ENCODE measurements at regions not wholly inside any gene's neighbourhood (a gene's known extent, or its start where the extent isn't known, plus 50 kb on each side); places are given as distances from the start of the nearest gene placed in this dataset.

GRCh38 chr10:118216571-118217170 is 125.5 kb downstream of the FAM204A start:
- Histone ChIP-seq H3K27ac (ENCODE audit: low read depth, low read length) (no peak overlapping the region), H3K4me3 (ENCODE audit: low read depth, low read length) (no peak overlapping the region), H3K27me3 (ENCODE audit: control insufficient read depth, insufficient read depth, low read length) (no peaks in the 10 kb centered on the region), H3K9me3 (ENCODE audit: control insufficient read depth, insufficient read depth, low read length) (no peaks in the 10 kb centered on the region)
- CTCF ChIA-PET = interaction anchor here (0.6 to 1.5 kb wide), 2 partner anchors 23 to 242 kb away, joined by 3 to 4 read pairs; no protein-coding TSS in a partner anchor
- POLR2A ChIA-PET = no interaction called here
- TF ChIP-seq, protein P1, sequence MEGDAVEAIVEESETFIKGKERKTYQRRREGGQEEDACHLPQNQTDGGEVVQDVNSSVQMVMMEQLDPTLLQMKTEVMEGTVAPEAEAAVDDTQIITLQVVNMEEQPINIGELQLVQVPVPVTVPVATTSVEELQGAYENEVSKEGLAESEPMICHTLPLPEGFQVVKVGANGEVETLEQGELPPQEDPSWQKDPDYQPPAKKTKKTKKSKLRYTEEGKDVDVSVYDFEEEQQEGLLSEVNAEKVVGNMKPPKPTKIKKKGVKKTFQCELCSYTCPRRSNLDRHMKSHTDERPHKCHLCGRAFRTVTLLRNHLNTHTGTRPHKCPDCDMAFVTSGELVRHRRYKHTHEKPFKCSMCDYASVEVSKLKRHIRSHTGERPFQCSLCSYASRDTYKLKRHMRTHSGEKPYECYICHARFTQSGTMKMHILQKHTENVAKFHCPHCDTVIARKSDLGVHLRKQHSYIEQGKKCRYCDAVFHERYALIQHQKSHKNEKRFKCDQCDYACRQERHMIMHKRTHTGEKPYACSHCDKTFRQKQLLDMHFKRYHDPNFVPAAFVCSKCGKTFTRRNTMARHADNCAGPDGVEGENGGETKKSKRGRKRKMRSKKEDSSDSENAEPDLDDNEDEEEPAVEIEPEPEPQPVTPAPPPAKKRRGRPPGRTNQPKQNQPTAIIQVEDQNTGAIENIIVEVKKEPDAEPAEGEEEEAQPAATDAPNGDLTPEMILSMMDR (IDR thresholded peaks at IDR 0.05; ENCODE audit: low read depth, low read length) = no peak
- DNase-seq (ENCODE audit: low read depth, low spot score) = no peak

DNA sequence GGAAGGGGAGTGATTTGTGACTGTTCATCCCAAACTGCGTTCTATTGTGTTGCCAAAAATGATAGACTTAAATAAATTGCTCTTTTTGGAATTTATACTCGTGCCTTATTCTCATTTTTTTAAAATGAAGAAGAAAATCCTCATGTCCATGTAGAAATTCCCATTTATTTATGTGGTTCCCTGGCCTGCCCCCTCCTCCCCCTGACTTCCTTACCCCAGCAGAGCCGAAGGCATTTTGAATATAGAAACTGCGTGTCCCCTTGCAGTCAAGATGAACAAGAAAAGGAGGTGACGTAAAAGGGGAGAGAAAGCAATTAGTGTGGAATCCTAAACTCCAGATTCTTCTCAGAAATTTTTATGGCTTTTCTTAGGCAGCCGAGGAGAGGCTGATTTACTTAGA is 126.1 kb downstream of the FAM204A start:
- H3K27ac ChIP-seq (ENCODE audit: low read depth, low read length) = no peak overlapping the region
- TF ChIP-seq, protein P1 (IDR thresholded peaks at IDR 0.05; ENCODE audit: low read depth, low read length) = no peak
- ChIA-PET POLR2A (no interaction called here), CTCF (no interaction called here)
- DNase-seq (ENCODE audit: low read depth, low spot score) = no peak
- H3K27me3 ChIP-seq (ENCODE audit: control insufficient read depth, insufficient read depth, low read length) = no peaks in the 10 kb centered on the region
- H3K4me3 ChIP-seq (ENCODE audit: low read depth, low read length) = no peak overlapping the region
- no peaks in the 10 kb centered on the region for H3K9me3 ChIP-seq (ENCODE audit: control insufficient read depth, insufficient read depth, low read length)

GRCh38 chr10:118214776-118215175 is 127.3 kb downstream of the FAM204A start:
- TF ChIP-seq, protein P1 (IDR thresholded peaks at IDR 0.05; ENCODE audit: low read depth, low read length) = no peak
- CTCF ChIA-PET = interaction anchor here (1.9 kb wide), 1 partner anchor 26 kb away, joined by 9 read pairs; no protein-coding TSS in a partner anchor
- POLR2A ChIA-PET = no interaction called here
- Histone ChIP-seq H3K27ac (ENCODE audit: low read depth, low read length) (no peak overlapping the region), H3K27me3 (ENCODE audit: control insufficient read depth, insufficient read depth, low read length) (no peaks in the 10 kb centered on the region), H3K9me3 (ENCODE audit: control insufficient read depth, insufficient read depth, low read length) (no peaks in the 10 kb centered on the region), H3K4me3 (ENCODE audit: low read depth, low read length) (no peak overlapping the region)
- DNase-seq (ENCODE audit: low read depth, low spot score) = no peak

- DNase-seq (ENCODE audit: low read depth, low spot score) = no peak
- TF ChIP-seq, protein P1 (IDR thresholded peaks at IDR 0.05; ENCODE audit: low read depth, low read length) = no peak
- CTCF ChIA-PET = interaction anchor here (1.9 kb wide), 1 partner anchor 27 kb away, joined by 9 read pairs; no protein-coding TSS in a partner anchor
- no peaks in the 10 kb centered on the region for H3K27me3 ChIP-seq (ENCODE audit: control insufficient read depth, insufficient read depth, low read length)
- no peak overlapping the region for H3K4me3 ChIP-seq (ENCODE audit: low read depth, low read length)
- POLR2A ChIA-PET = no interaction called here
- H3K9me3 ChIP-seq (ENCODE audit: control insufficient read depth, insufficient read depth, low read length) = no peaks in the 10 kb centered on the region
- H3K27ac ChIP-seq (ENCODE audit: low read depth, low read length) = no peak overlapping the region
Measured at GRCh38 chr10:118213436-118213835, 128.7 kb downstream of the FAM204A start.

GRCh38 chr10:118210276-118210675 is 131.8 kb downstream of the FAM204A start:
- ChIA-PET CTCF (no interaction called here), POLR2A (no interaction called here)
- Histone ChIP-seq H3K27me3 (ENCODE audit: control insufficient read depth, insufficient read depth, low read length) (no peaks in the 10 kb centered on the region), H3K9me3 (ENCODE audit: control insufficient read depth, insufficient read depth, low read length) (no peaks in the 10 kb centered on the region), H3K4me3 (ENCODE audit: low read depth, low read length) (no peak overlapping the region), H3K27ac (ENCODE audit: low read depth, low read length) (no peak overlapping the region)
- no peak for DNase-seq (ENCODE audit: low read depth, low spot score)
- TF ChIP-seq, protein P1 (IDR thresholded peaks at IDR 0.05; ENCODE audit: low read depth, low read length) = no peak

All from AG04450 (cell line).